Natural killer cell (primary cell): ENCODE measurements at regions not wholly inside any gene's neighbourhood (a gene's known extent, or its start where the extent isn't known, plus 50 kb on each side); places are given as distances from the start of the nearest gene placed in this dataset.

Experiments used
- ATAC-seq, 3 donors: fragments of 150-1000 bp in 2 of 3; fragments of 200-7000 bp in 1 of 3; cut with Tn5 transposase; 1 replicate in 1 of 3; 2 replicates in 2 of 3; pipeline ENCODE4 v1.10.0; 2021; ENCODE audit warnings: mild to moderate bottlenecking in 2 of 3, moderate library complexity in 2 of 3
- DNase-seq, 2 donors: peaks; one replicate each; pipeline versions ENCODE4 v3.0.0 to v3.0.0-alpha.2; 2013 to 2021; ENCODE audit warnings: mixed read lengths in 1 of 2
- H3K27ac ChIP-seq: one replicate; pipeline ENCODE4 v1.5.1; 2013; ENCODE audit warnings: mild to moderate bottlenecking, low read length
- H3K27me3 ChIP-seq: one replicate; pipeline ENCODE4 v1.6.1; 2013; ENCODE audit warnings: low read length; ENCODE audit not compliant: control insufficient read depth, insufficient read depth
- H3K36me3 ChIP-seq: one replicate; pipeline ENCODE4 v1.6.1; 2013; ENCODE audit warnings: low read length; ENCODE audit not compliant: control insufficient read depth, insufficient read depth
- H3K4me1 ChIP-seq: one replicate; pipeline ENCODE4 v1.6.1; 2013; ENCODE audit warnings: low read length; ENCODE audit not compliant: control insufficient read depth, insufficient read depth
- H3K4me3 ChIP-seq: one replicate; pipeline ENCODE4 v1.5.1; 2013; ENCODE audit warnings: low read length
- H3K9me3 ChIP-seq: one replicate; pipeline ENCODE4 v1.6.1; 2013; ENCODE audit warnings: low read length; ENCODE audit not compliant: control insufficient read depth, insufficient read depth
- H3K27ac Mint-ChIP-seq, 2 donors: one replicate each; pipeline ENCODE4 v1.8.0; 2022; ENCODE audit warnings: mild to moderate bottlenecking in 2 of 2, mixed read lengths in 2 of 2, moderate library complexity in 1 of 2
- H3K27me3 Mint-ChIP-seq, 2 donors: one replicate each; pipeline ENCODE4 v1.8.0; 2022; ENCODE audit warnings: low read depth in 2 of 2, mixed read lengths in 2 of 2
- H3K36me3 Mint-ChIP-seq: one replicate; pipeline ENCODE4 v1.8.0; 2022; ENCODE audit warnings: mixed read lengths
- H3K4me1 Mint-ChIP-seq, 2 donors: one replicate each; pipeline ENCODE4 v1.8.0; 2022; ENCODE audit warnings: mixed read lengths in 2 of 2
- H3K4me3 Mint-ChIP-seq: one replicate; pipeline ENCODE4 v1.8.0; 2022; ENCODE audit warnings: mild to moderate bottlenecking, moderate library complexity, mixed read lengths
- H3K9me3 Mint-ChIP-seq, 2 donors: one replicate each; pipeline ENCODE4 v1.8.0; 2022; ENCODE audit warnings: mixed read lengths in 2 of 2
- WGBS: methylation state at CpG from one replicate; pipeline ENCODE4 v1.1.7; 2013; ENCODE audit warnings: missing lambda C conversion rate; ENCODE audit not compliant: insufficient coverage; 5-methylcytosine and 5-hydroxymethylcytosine counted together
- intact Hi-C: fragments of 100-400 bp; cut with micrococcal nuclease; formaldehyde crosslinking; loops from one replicate; pipeline ENCODE4 v1.14.2; 2022
- TF ChIP-seq, protein P1 (sequence below): fragments of 200-600 bp; IDR thresholded peaks from one replicate; pipeline ENCODE4 v1.8.0; 2022; ENCODE audit warnings: antibody characterized with exemption

DNA sequence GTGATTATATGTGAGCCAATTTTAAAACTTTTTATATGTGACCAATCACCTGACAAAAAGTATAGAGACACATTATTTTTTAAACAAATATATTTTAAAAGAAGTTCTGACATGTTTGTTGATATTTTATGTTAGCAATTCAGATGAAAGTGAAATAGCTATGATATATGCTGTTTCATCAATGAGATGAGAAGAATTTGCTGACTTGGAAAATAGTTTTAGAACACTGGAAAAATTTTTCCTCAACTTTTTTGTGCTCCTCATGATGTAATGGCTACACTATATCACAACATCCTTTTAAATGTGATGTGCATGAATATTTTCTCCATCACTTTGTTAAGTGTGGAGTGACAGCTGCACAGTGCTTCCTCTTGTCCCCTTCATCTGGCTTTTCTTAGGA lies 434.0 kb downstream of the PLCL1 start:
- TF ChIP-seq, protein P1, sequence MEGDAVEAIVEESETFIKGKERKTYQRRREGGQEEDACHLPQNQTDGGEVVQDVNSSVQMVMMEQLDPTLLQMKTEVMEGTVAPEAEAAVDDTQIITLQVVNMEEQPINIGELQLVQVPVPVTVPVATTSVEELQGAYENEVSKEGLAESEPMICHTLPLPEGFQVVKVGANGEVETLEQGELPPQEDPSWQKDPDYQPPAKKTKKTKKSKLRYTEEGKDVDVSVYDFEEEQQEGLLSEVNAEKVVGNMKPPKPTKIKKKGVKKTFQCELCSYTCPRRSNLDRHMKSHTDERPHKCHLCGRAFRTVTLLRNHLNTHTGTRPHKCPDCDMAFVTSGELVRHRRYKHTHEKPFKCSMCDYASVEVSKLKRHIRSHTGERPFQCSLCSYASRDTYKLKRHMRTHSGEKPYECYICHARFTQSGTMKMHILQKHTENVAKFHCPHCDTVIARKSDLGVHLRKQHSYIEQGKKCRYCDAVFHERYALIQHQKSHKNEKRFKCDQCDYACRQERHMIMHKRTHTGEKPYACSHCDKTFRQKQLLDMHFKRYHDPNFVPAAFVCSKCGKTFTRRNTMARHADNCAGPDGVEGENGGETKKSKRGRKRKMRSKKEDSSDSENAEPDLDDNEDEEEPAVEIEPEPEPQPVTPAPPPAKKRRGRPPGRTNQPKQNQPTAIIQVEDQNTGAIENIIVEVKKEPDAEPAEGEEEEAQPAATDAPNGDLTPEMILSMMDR: no peak
- Mint-ChIP-seq H3K4me3 (no peak overlapping the region), H3K4me1 (no peaks in the 10 kb centered on the region), H3K27ac (no peak overlapping the region), H3K27me3 (peaks cover 0 to 6% of the 10 kb centered on the region in 2 donors), H3K9me3 (no peaks in the 10 kb centered on the region), H3K36me3 (no peaks in the 10 kb centered on the region)
- Histone ChIP-seq H3K4me3 (no peak overlapping the region), H3K27ac (no peak overlapping the region), H3K9me3 (no peaks in the 10 kb centered on the region), H3K27me3 (no peaks in the 10 kb centered on the region), H3K36me3 (no peaks in the 10 kb centered on the region), H3K4me1 (no peaks in the 10 kb centered on the region)
- no peak for ATAC-seq
- DNase-seq: no peak
- intact Hi-C loops: no loop called here

DNA sequence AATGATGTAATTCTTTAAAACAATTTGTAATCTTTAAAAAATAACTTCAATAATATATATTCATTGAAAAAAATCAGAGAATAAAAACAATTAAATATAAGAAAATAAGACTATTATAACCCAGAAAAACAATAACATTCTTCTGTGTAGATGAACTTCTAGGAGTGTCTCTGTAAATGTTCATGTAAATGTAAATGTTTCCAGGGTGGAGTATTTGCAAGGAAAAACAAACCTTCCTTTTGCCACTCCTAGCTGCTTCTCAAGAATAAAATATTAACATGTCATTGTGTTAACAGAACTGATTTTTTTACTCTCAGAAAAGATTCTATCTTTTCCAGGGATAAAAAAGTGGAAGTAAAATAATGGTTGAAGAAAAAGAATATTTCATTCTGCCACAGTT lies 431.9 kb downstream of the PLCL1 start:
- Mint-ChIP-seq H3K9me3 (no peaks in the 10 kb centered on the region), H3K4me3 (no peak overlapping the region), H3K36me3 (no peaks in the 10 kb centered on the region), H3K4me1 (no peaks in the 10 kb centered on the region), H3K27ac (no peak overlapping the region), H3K27me3 (peaks cover 0 to 6% of the 10 kb centered on the region in 2 donors)
- no peak for ATAC-seq
- Histone ChIP-seq H3K27ac (no peak overlapping the region), H3K36me3 (no peaks in the 10 kb centered on the region), H3K9me3 (no peaks in the 10 kb centered on the region), H3K27me3 (no peaks in the 10 kb centered on the region), H3K4me3 (no peak overlapping the region), H3K4me1 (no peaks in the 10 kb centered on the region)
- no peak for DNase-seq
- intact Hi-C loops: no loop called here
- TF ChIP-seq, protein P1: no peak

DNA sequence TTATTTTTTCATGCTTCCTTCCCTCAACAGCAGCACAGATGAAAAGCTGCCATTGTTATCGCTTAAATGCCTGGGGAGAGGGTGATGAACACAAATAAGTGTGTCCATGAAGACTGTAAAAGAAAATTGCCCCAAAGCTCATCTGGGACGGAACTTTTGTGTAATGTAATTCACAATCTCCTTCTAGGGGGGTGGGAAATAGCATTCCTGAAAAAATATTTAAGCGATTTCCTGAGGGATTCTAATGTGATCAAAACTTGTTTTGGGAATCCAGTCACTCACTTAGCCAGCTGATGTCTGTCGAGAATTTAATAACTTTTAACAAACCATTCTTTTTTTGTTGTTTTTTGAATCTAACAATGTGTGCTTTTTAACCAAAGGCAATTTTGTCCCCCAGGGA lies 427.9 kb downstream of the PLCL1 start:
- Histone ChIP-seq H3K9me3 (no peaks in the 10 kb centered on the region), H3K4me3 (no peak overlapping the region), H3K27ac (no peak overlapping the region), H3K36me3 (no peaks in the 10 kb centered on the region), H3K4me1 (no peaks in the 10 kb centered on the region), H3K27me3 (no peaks in the 10 kb centered on the region)
- TF ChIP-seq, protein P1: no peak
- Mint-ChIP-seq H3K36me3 (no peaks in the 10 kb centered on the region), H3K4me3 (no peak overlapping the region), H3K9me3 (no peaks in the 10 kb centered on the region), H3K27ac (no peak overlapping the region), H3K4me1 (no peaks in the 10 kb centered on the region), H3K27me3 (peaks cover 0 to 11% of the 10 kb centered on the region in 2 donors)
- WGBS: 89% methylated on average over 4 of the region's 4 CpGs
- DNase-seq (no peak), ATAC-seq (no peak)
- intact Hi-C loops: no loop called here

DNA sequence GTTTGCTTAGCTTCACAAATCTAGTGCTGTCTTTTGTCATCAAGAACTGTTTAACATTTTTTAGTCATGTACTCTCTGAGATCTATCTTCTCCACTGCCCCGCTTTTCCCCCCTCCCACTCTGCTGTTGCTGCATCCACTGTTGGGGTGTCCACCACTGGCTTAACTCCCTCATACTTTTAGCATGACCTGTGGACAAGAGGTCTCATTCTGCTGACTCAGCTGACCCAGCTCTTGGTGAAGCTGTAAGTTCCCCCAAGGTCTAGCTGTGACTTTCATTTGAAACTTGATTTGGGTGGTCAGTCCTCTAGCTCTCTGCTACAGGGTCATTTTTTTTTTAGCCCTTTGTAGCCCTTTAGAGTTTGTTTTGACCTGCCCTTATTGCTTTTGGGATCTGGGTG lies 427.2 kb downstream of the PLCL1 start:
- TF ChIP-seq, protein P1: no peak
- H3K4me3 ChIP-seq: no peak overlapping the region
- WGBS: 89% methylated on average over 1 of the region's 1 CpG
- Mint-ChIP-seq H3K4me1 (no peaks in the 10 kb centered on the region), H3K36me3 (no peaks in the 10 kb centered on the region), H3K9me3 (no peaks in the 10 kb centered on the region), H3K27ac (no peak overlapping the region), H3K27me3 (peaks cover 0 to 11% of the 10 kb centered on the region in 2 donors), H3K4me3 (no peak overlapping the region)
- no peak overlapping the region for H3K27ac ChIP-seq
- no peaks in the 10 kb centered on the region for H3K9me3 ChIP-seq
- no peaks in the 10 kb centered on the region for H3K27me3 ChIP-seq
- H3K36me3 ChIP-seq: no peaks in the 10 kb centered on the region
- intact Hi-C loops: no loop called here
- no peaks in the 10 kb centered on the region for H3K4me1 ChIP-seq
- no peak for DNase-seq
- no peak for ATAC-seq
